Eye (tissue), 1 donor: ENCODE measurements at regions not wholly inside any gene's neighbourhood (a gene's known extent, or its start where the extent isn't known, plus 50 kb on each side); places are given as distances from the start of the nearest gene placed in this dataset.
A peak's percentile ranks its signal among the peaks of the same experiment; 100 is the strongest.

Source experiments
- DNase-seq: peaks from one replicate; pipeline ENCODE4 v3.0.0-alpha.2; 2015

- no peak for DNase-seq
Measured at GRCh38 chr2:67842375-67842959, 220.3 kb downstream of the C1D start.

GRCh38 chr2:67844024-67844540, 218.7 kb downstream of the C1D start:
- no peak for DNase-seq

DNA sequence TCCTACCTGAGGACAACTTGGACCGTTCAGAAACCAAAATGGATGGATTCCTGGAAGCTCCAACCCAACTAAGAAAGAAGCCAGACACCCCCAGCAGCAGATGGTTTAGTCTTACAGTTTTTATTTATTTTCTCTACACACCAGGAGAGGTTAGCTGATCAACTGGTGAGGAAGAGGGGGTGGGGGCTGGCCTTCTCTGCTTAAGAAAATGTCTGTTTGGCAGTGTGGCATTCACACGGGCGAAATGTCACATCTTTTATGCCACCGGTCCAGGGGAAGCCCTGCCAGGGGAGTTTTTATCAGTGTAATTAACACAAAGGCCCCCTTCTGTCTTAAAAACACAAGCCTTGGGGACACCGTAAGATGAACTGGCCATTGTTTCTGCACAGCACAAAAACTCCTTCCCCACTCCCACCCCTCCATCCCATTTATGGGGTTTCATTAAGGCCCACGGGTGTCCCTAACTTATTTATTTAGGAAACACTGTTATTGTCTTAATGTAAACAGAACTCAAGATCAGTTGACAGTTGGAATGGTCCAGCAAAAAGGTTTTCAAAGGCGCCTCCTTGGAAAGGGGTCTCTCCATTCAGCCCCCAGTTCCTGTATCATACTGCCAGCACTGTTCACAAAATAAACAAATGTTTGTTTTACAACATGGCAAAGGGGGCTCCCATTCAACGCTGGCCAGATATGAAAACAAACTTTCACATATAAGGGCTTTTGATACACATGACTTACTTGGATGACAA, 217.0 kb downstream of the C1D start:
- no peak for DNase-seq

DNA sequence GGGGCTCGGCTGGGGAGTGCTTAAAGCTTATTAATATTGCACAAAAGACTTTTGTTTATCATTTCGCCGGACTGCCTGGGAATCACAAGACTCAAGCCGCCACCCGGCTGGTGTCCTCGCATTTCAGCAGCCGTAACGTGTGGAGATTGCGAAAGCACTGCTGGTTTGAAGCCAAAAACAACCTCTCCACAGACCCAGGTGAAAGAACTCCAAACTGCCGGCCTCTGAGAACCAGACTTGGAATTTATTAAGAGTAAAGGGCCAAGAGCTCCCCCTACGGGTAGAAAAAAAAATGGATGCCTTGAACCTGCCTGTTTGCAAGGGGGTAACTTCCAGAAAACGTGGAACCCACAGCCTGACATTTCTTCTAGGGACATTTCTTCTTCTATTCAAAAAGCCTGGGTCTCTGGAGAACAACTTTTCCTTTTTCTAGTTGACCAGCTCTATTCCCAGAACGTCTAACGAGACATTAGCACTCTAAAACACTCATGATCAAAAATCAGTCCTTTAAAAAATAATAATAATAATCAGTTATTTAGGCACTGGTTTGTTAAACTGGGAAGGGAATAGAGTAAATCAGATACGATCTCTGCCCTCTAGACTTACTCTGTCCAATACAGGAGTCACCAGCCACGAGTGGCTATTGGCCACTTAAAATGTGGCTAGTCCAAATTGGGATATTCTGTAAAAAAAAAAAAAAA, 216.3 kb downstream of the C1D start:
- DNase-seq, result peak; percentile 96

DNA sequence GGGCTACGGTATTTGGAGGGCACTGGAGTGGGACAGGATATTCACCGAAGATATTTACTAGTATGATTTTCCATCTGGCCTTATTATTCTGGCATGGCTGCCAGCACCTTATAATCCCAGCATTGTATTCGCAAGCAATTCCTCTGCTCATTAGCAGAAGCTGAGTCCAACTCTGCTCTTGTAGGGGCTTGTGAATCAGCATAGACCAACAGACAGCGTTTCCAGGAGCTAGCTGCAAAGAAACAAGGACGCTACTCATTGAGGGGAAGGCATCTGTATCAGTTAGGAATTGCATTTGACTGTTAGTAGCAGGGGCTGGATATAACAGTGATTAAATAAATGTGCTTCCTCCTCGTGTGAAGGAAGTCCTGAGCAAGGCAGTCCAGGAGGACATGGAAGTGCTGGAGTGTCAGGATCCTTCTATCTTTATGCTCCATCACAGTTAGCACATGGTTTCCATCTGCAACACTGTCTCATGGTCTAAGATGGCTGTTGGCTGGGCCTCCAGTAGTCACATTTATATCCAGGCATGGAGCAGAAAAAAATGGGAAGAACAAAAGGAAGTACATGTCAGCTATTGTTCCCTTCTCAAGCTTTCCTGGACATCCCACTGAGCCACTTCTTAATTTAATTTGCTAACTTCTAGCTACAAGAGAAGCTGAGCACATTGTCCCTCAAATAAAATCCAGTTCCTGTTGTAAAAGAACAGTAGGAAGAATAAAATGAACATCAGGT, 214.1 kb downstream of the C1D start:
- DNase-seq, result peak; percentile 57

DNA sequence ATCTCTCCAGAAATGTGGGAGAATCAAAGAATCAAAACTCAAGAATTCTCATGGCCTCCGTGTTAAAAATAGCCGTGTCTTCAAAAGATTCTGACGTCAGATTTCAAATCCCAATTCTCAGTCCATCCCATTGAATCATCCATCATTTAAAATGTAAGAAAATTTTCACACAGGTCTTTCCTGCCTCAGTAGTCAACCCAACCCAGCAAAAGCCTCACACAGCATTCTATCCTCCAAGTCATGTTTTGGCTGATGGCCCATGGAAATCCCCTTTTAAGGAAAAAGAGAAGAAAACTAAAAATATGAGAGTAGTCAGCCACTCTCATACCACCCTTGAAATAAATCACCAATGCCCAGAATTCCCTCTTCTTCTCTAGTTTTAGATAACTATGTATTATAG, 211.8 kb downstream of the C1D start:
- no peak for DNase-seq

DNA sequence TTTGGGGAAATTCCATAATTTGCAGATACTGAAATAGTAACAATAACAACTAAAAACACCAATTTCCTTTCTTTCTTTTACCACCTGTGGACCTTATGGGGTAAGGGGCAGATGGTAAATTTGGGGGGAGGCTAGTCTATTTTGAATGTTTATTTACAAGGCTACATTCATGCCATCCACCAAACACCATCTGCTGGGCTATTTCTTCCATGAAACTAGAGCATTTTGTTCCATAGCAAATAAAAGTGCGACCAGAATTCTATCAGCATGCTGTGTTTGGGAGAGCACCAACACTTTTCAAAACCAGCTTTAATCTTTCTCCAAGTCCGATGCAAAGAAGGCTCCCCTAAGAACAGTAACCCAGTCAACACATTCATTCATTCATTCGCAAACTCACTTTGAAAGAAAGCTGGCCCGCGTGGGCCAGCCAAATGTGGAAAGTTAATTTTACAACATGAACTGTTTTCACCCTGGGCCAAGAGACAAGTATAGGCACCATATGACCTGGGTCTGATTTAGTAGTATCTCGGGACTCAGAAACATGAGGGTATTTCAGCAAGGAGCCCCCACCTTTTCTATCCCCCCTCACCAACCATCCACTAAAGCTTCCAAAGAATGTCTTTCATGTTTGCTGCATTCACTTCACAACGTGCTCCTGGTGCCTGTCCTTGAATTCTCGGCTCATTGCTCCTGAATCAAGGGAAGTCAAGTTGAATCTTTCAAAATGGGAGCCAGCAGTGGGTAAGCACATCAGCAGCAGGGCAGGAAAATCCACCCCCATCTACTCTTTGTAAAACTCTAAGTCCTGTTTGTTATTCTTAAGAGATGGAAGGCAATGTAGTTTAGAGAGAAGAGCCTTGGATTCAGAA, 210.6 kb downstream of the C1D start:
- peak; percentile 76 for DNase-seq

- DNase-seq, result peak; percentile 38
Measured at GRCh38 chr2:67854103-67854743, 208.6 kb downstream of the C1D start.

DNA sequence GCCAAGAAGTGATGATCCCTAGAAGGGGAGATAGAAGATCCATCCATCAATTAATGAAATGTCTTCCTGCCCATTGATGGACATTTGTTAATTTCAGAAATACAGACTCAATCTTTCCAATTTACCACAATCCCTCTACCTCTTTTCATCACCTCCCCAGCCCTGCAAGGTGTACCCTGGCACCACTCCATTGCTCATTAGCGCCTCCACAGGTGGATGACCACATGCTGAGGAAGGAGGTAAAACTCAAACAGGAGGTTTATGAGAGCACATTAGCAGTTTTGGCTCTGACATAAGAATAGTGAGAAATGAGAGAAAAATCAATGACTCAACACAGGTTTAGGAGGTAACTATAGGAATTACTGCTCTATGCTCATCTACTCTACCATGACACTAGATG, 208.0 kb downstream of the C1D start:
- no peak for DNase-seq

GRCh38 chr2:67856866-67857265, 205.9 kb downstream of the C1D start:
- DNase-seq, result no peak

- no peak for DNase-seq
Measured at GRCh38 chr2:67857836-67858235, 205.0 kb downstream of the C1D start.

DNA sequence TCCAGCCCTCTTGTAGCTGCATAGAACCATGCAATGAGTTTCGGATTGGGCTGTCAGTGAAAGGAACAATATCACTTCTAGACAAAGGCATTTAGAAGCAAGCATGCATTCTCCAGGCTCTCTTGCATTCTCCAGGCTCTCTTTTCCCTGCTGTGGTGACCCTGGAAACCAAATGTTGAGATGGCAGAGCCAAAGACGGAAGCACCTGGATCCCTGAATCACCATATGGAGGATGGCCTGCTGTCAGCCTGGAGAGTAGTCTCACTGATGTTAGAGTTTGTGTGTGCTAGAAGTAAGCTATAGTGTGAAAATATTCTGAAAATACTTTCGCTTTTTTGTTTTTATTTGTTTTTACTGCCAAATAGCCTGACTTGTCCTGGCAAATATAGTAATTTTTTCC, 203.9 kb downstream of the C1D start:
- DNase-seq, result no peak

DNA sequence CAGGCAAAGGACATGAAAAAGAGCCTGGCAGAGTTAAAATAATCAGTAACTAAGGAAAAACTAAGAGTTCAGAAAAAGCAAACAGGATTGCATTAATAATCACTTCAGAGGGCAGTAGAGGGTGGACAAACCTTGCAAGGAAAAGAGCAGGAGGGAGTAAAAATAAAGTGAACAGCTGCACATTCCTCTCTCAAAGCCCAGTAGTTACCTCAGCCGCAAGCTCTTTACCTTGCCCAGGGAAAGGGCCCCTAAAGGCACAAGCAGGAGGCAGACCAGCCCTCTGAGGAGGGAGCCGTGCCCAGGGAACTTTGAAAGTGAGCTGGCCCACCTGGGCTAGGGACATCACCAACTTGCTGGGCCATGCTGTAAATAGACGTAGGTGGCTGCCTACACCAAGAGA, 196.9 kb downstream of the C1D start:
- no peak for DNase-seq

DNA sequence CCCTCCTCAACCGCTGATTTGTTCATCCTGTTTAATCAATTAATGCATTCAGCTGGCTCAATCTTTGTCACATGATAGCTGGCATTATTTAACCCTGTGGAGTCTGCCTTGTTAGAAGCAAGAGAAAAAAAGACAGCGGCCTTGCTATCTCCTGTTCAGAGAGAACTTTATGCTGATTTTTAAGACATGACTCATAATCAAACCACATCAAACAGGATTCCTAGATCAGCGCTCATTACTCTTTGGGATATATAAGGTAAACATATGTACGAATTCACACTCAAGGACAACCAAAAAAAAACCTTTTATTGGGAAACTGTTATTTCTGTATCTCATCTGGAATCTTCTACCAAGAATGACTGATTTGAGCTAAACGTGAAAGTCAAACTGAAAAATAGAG, 195.1 kb downstream of the C1D start:
- no peak for DNase-seq

- no peak for DNase-seq
Measured at GRCh38 chr2:67871686-67872412, 191.0 kb downstream of the C1D start.

- no peak for DNase-seq
Measured at GRCh38 chr2:67872481-67872880, 190.3 kb downstream of the C1D start.

GRCh38 chr2:67873916-67874315, 188.9 kb downstream of the C1D start:
- no peak for DNase-seq

DNA sequence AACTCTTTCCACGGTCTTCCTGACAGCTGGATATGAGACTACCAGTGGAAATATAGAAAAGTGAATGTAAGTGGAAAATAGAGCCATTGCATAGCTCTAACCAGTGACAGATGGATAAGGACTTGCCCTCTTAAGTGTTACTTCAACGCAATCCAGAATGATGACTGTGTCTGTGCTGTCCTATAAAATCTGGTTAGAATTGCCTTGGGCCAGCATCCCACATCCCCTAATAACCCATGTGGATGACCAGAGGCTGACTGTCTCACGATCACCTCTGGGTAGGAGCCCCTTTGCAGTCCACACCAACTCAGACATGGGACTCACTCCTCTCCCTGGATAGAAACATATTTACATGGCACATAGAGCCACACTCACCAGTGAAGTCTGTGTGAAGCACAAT, 186.6 kb downstream of the C1D start:
- DNase-seq, result no peak

- peak; percentile 54 for DNase-seq
Measured at GRCh38 chr2:67877301-67877700, 185.5 kb downstream of the C1D start.

GRCh38 chr2:67878743-67879142, 184.1 kb downstream of the C1D start:
- DNase-seq, result no peak
